Mammary epithelial cell (primary cell): ENCODE measurements at regions not wholly inside any gene's neighbourhood (a gene's known extent, or its start where the extent isn't known, plus 50 kb on each side); places are given as distances from the start of the nearest gene placed in this dataset.

Source experiments
- CTCF ChIP-seq, 2 donors: IDR thresholded peaks in 1 of 2; conservative IDR thresholded peaks in 1 of 2; 2 replicates each; pipeline ENCODE4 v1.5.1; 2011 to 2012; ENCODE audit warnings: inconsistent platforms in 2 of 2, low read length in 2 of 2, mild to moderate bottlenecking in 2 of 2, control low read depth in 1 of 2, low read depth in 1 of 2; ENCODE audit not compliant: insufficient read depth in 1 of 2; ENCODE audit errors: extremely low read depth in 1 of 2
- EZH2 ChIP-seq: IDR thresholded peaks from 2 replicates; pipeline ENCODE4 v1.6.1; 2012; ENCODE audit warnings: low read length, inconsistent platforms, borderline replicate concordance

GRCh38 chr19:13707915-13708314 is 56.4 kb upstream of the MRI1 start:
- no peak for TF ChIP-seq CTCF (conservative IDR thresholded peaks at IDR 0.05 in 1 of 2, IDR thresholded peaks at IDR 0.05 in 1 of 2; ENCODE audit: extremely low read depth in 1 of 2, insufficient read depth in 1 of 2, low read depth in 1 of 2, low read length in 2 of 2)
- no peak for TF ChIP-seq EZH2
